GM23338 (cell line): ENCODE measurements at regions not wholly inside any gene's neighbourhood (a gene's known extent, or its start where the extent isn't known, plus 50 kb on each side); places are given as distances from the start of the nearest gene placed in this dataset.

Source experiments
- ATAC-seq: fragments of 200-7000 bp; cut with Tn5 transposase; 3 replicates; pipeline ENCODE4 v1.9.1; 2020
- DNase-seq: peaks from one replicate; pipeline ENCODE4 v3.0.0-alpha.2; 2015; ENCODE audit warnings: low spot score
- H2AFZ ChIP-seq: fragments of 200-600 bp; sonication (generic); 2 replicates; pipeline ENCODE4 v1.8.0; 2016; ENCODE audit warnings: antibody characterized with exemption, mild to moderate bottlenecking, moderate library complexity
- H3F3A ChIP-seq: fragments of 200-600 bp; sonication (generic); replicated peaks from 2 replicates; pipeline ENCODE4 v1.8.0; 2017; ENCODE audit warnings: antibody characterized with exemption, mixed run types, low read depth
- H3K27ac ChIP-seq: fragments of 200-600 bp; sonication (generic); 2 replicates; pipeline ENCODE4 v1.6.1; 2016; ENCODE audit warnings: low read depth
- H3K27me3 ChIP-seq: fragments of 200-600 bp; sonication (generic); 2 replicates; pipeline ENCODE4 v1.8.0; 2016; ENCODE audit warnings: mild to moderate bottlenecking, mixed run types, moderate library complexity; ENCODE audit not compliant: insufficient read depth
- H3K36me3 ChIP-seq: fragments of 200-600 bp; sonication (generic); 2 replicates; pipeline ENCODE4 v1.8.0; 2016; ENCODE audit warnings: mild to moderate bottlenecking; ENCODE audit not compliant: insufficient read depth
- H3K4me1 ChIP-seq: fragments of 200-600 bp; sonication (generic); 2 replicates; pipeline ENCODE4 v1.8.0; 2016; ENCODE audit warnings: mild to moderate bottlenecking, moderate library complexity; ENCODE audit not compliant: insufficient read depth
- H3K4me2 ChIP-seq: fragments of 200-600 bp; sonication (generic); 2 replicates; pipeline ENCODE4 v1.7.1; 2017; ENCODE audit warnings: mixed run types
- H3K4me3 ChIP-seq: fragments of 200-600 bp; sonication (generic); 2 replicates; pipeline ENCODE4 v1.6.1; 2016; ENCODE audit warnings: mixed run types
- H3K79me2 ChIP-seq: fragments of 200-600 bp; sonication (generic); replicated peaks from 2 replicates; pipeline ENCODE4 v1.8.0; 2017; ENCODE audit warnings: mild to moderate bottlenecking; ENCODE audit not compliant: insufficient read depth
- H3K9me2 ChIP-seq: fragments of 200-600 bp; sonication (generic); 2 replicates; pipeline ENCODE4 v1.8.0; 2017; ENCODE audit not compliant: insufficient read depth
- H4K20me1 ChIP-seq: fragments of 200-600 bp; sonication (generic); replicated peaks from 2 replicates; pipeline ENCODE4 v1.8.0; 2017; ENCODE audit warnings: mild to moderate bottlenecking; ENCODE audit not compliant: insufficient read depth
- H3K27ac Mint-ChIP-seq: 2 replicates; pipeline ENCODE4 v1.8.0; 2020; ENCODE audit warnings: inconsistent platforms, mild to moderate bottlenecking, moderate library complexity, mixed read lengths
- H3K27me3 Mint-ChIP-seq: 3 replicates; pipeline ENCODE4 v1.8.0; 2022; ENCODE audit warnings: low read depth, mild to moderate bottlenecking, moderate library complexity, mixed read lengths, inconsistent platforms; ENCODE audit not compliant: insufficient read depth, poor library complexity
- H3K36me3 Mint-ChIP-seq: 3 replicates; pipeline ENCODE4 v1.8.0; 2021; ENCODE audit warnings: low read depth, mild to moderate bottlenecking, inconsistent platforms, moderate library complexity, mixed read lengths
- H3K4me1 Mint-ChIP-seq: 3 replicates; pipeline ENCODE4 v1.8.0; 2020; ENCODE audit warnings: mild to moderate bottlenecking, inconsistent platforms, mixed read lengths
- H3K4me3 Mint-ChIP-seq: 3 replicates; pipeline ENCODE4 v1.8.0; 2021; ENCODE audit warnings: moderate library complexity, mild to moderate bottlenecking, inconsistent platforms, mixed read lengths
- H3K9me3 Mint-ChIP-seq: 3 replicates; pipeline ENCODE4 v1.8.0; 2020; ENCODE audit warnings: moderate library complexity, mild to moderate bottlenecking, inconsistent platforms, mixed read lengths
- CTCF ChIP-seq, 2 experiments: fragments of 200-600 bp in 1 of 2; sonication (generic) in 1 of 2; conservative IDR thresholded peaks; 2 replicates each; pipeline versions ENCODE4 v1.5.1 to v1.6.1; 2016 to 2017; ENCODE audit warnings: antibody characterized with exemption in 2 of 2, low read depth in 2 of 2, mild to moderate bottlenecking in 2 of 2, moderate library complexity in 1 of 2
- ETS1 ChIP-seq: IDR thresholded peaks from 2 replicates; pipeline ENCODE4 v1.6.1; 2016; ENCODE audit warnings: antibody characterized with exemption
- EZH2phosphoT487 ChIP-seq: fragments of 200-600 bp; sonication (generic); IDR thresholded peaks from one replicate; pipeline ENCODE4 v1.8.1; 2018; ENCODE audit warnings: antibody characterized with exemption; ENCODE audit not compliant: unreplicated experiment
- NANOG ChIP-seq: IDR thresholded peaks from 2 replicates; pipeline ENCODE4 v1.6.1; 2016; ENCODE audit warnings: antibody characterized with exemption, borderline replicate concordance
- REST ChIP-seq: IDR thresholded peaks from one replicate; pipeline ENCODE4 v1.6.1; 2018; ENCODE audit warnings: antibody characterized with exemption; ENCODE audit not compliant: unreplicated experiment
- STAT1 ChIP-seq: IDR thresholded peaks from one replicate; pipeline ENCODE4 v1.6.1; 2016; ENCODE audit warnings: antibody characterized with exemption; ENCODE audit not compliant: unreplicated experiment
- ZNF114 ChIP-seq: fragments of 250-450 bp; sonication (Bioruptor Pico); IDR thresholded peaks from 2 replicates; pipeline ENCODE4 v1.5.0; 2020; ENCODE audit warnings: mild to moderate bottlenecking, moderate library complexity

GRCh38 chr4:22947851-22948250, 255.1 kb downstream of the GBA3 start (continued):
- TF ChIP-seq ETS1 (no peak), REST (no peak), ZNF114 (CRISPR knock-in tag) (no peak), STAT1 (no peak), EZH2phosphoT487 (no peak), NANOG (no peak)

GRCh38 chr4:22942920-22943559, 250.3 kb downstream of the GBA3 start:
- Mint-ChIP-seq H3K27me3 (peaks cover 5% of the 10 kb centered on the region), H3K9me3 (no peaks in the 10 kb centered on the region; the same call in 2 of the 3 replicates), H3K27ac (no peak overlapping the region), H3K36me3 (no peaks in the 10 kb centered on the region), H3K4me1 (peaks cover 22% of the 10 kb centered on the region), H3K4me3 (peak overlapping the region; percentile 11; the same call in 1 of the 3 replicates)
- ATAC-seq (peak; percentile 71), DNase-seq (peak; percentile 44)
- H2AFZ ChIP-seq = peak overlapping the region; percentile 12; the same call in 1 of the 2 replicates
- H3K4me2 ChIP-seq = peak overlapping the region; percentile 2
- H3K27me3 ChIP-seq = peaks cover 4% of the 10 kb centered on the region; the same call in 1 of the 2 replicates
- H3K9me2 ChIP-seq = peaks cover 13% of the 10 kb centered on the region; the same call in 1 of the 2 replicates
- no peak overlapping the region for H3K27ac ChIP-seq
- no peaks in the 10 kb centered on the region for H3K79me2 ChIP-seq
- H3K4me1 ChIP-seq = peaks cover 21% of the 10 kb centered on the region
- H3F3A ChIP-seq = no peaks in the 10 kb centered on the region
- no peaks in the 10 kb centered on the region for H3K36me3 ChIP-seq
- H3K4me3 ChIP-seq = 0 out of 2 replicates have a peak overlapping the region, but pooled peaks have one; percentile 9
- TF ChIP-seq CTCF (conservative IDR thresholded peaks at IDR 0.05; ENCODE audit: low read depth in 2 of 2) (no peak), NANOG (peak; percentile 97)
- no peaks in the 10 kb centered on the region for H4K20me1 ChIP-seq
